Stimulated activated CD8-positive, alpha-beta memory T cell treated with anti-CD3 and anti-CD28 coated beads, Interleukin-4, amount 100 ng/mL, for 4 hours (primary cell): ENCODE measurements at regions not wholly inside any gene's neighbourhood (a gene's known extent, or its start where the extent isn't known, plus 50 kb on each side); places are given as distances from the start of the nearest gene placed in this dataset.

Experiments used
- DNase-seq, 2 donors: peaks; one replicate each; pipeline ENCODE4 v3.0.0-alpha.2; 2020; ENCODE audit warnings: low read depth in 2 of 2, low spot score in 1 of 2

DNA sequence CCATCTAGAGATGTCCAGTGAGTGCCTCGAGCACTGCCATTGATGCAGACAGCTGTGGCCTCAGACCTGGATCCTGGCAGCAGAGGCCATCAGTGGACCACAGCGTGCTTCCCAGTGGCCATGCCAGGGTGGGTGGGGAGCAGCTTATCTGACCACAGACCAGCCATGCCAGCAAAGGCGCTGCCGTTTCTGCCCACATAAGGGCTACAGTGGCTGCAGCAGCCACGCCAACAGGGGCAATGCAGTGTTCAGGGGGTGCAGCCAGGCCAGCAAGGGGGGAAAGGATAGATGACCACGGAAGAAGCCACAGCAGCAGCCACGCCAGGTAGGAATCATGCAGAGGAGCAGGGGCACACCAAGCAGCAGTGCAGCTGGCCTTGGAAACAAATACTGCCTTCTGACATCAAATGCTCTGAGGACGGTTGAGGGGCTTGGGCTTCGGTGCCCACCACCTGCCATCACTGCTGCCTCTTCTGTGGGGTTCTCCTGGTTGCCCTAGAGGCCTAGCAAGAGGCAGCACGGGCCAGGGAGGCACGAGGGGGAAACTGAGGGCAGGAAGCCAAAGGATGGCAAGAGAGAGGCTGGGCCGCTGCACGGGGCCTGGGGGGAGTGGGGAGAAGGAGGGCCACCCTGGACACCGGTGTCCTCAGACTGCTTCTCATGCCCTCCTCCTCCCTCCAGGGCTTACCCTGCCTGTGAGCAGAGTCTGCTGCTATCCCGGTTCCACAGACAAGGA lies 94.7 kb upstream of the RUNX3 start:
- no peak for DNase-seq

DNA sequence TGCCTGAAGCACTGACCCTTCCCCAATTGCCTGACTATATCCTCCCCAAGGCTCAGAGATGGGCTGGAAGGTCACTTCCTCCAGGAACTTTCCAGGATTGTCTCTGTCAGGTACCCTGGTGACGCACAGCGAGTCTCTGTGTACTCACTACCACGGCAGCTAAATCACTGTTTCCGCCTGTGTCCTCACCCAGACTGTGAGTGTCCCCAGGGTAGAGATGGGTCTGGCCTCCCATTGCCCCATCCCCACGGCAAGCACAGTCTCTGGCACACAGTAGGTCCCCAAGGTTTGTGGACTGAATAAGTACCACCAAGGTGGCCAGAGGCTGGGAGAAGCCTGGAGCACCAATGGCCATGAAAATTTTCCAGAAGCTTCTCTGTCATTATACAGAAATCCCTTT lies 93.8 kb upstream of the RUNX3 start:
- no peak for DNase-seq

GRCh38 chr1:25023190-25023578 lies 93.1 kb upstream of the RUNX3 start:
- DNase-seq, result no peak

DNA sequence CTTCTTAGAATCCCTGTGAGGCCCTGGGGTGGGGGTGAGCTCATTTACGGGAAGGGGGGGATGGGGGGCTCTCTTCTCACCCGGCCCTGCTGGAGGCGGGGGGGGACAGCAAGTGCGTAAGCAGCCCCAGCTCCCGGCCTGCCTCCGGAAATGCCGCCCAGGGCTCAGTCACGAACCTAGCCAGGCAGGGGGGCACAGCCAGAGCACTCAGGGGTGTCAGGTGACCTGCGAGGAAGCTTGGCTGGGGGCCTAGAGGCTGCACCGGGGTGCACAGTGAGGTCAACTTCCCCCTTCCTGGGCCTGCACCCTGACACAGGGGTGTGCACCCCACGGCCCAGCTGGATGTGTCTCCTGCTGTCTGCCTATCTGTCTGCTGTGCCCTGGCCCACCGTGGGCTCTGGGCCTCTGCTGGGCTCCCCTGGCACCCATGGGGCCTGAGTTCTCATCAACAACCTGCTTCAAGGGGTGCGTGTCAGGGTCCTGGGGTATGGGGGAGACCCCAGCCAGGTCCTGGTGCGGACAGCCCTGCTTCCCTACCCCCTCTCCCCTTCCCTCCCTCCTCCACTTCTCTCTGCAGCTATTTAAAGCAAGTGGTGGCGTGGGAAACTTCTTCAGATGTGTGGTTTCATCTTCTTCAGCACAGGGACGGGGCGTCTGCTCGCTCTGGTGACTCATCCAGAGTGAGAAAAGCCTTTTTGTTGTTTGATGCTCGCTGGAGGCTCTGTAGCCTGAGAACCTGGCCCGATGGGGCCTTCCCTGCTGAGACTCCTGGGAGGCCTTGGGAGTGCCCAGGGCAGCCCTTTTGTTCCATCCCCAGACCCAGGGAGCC lies 92.5 kb upstream of the RUNX3 start:
- DNase-seq, result peak; percentile 82 to 95

DNA sequence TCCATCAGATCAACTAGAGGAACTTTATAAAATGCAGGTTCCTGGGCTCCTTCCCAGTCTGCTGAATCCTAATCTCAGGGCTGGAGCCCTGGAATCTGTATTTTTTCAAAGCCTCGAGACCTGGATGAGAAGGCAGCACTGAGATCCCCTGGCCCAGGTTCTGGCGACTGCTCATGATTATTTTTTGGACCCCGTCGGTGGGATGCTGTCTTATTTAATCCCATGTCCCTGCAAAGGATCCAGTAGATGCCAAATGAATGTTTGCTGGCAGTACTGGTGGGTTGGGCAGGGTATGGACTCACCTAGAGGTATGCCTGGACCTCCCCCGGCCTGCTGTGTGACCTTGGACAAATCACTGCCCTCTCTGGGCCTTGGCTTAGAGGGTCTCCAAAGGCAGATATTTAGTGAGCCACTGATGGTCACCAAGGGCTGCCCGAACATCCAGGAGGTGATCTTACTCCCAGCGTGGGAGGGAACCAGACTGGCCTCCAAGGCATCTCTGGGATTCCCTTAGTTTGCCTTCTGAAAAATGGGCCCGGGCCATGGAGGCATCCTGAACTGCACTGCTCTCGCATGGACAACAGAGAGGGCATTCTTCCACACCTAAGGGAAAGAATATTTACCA lies 91.6 kb upstream of the RUNX3 start:
- no peak for DNase-seq

DNA sequence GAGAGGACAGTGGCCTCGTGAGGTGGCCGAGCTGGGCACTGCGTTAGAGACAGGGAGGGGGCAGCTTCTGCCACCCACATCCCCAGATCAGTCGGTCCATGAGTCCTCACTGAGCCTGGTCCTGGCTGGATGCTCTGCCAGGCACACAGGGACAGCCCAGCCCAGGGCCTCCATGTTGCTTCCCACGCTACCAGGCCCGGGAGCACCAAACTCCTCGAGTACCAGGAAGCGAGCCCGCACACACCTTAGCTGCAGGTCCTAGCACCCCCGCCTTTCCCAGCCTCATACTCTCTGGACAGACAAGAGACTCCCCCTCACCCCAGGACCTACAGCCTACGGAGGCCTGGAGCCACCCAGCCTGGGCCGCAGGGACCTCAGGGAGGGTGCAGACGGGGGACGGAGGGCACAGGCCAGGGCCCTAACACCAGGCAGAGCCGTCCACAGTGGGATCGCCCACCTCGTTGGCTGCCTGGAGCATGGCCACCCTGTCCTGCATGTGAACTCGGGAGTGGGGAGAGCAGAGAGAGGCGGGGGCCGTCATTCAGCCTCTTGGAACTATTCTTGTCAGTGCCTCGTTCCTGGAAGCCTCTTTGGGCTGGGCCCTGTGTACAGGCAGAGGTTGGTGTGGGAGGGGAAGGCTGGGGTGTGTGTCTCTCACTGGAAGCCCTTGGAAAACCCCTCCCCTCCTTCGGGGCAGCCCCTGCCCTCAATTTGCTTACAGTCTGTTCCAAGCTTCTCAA lies 90.9 kb upstream of the RUNX3 start:
- DNase-seq, result no peak

DNA sequence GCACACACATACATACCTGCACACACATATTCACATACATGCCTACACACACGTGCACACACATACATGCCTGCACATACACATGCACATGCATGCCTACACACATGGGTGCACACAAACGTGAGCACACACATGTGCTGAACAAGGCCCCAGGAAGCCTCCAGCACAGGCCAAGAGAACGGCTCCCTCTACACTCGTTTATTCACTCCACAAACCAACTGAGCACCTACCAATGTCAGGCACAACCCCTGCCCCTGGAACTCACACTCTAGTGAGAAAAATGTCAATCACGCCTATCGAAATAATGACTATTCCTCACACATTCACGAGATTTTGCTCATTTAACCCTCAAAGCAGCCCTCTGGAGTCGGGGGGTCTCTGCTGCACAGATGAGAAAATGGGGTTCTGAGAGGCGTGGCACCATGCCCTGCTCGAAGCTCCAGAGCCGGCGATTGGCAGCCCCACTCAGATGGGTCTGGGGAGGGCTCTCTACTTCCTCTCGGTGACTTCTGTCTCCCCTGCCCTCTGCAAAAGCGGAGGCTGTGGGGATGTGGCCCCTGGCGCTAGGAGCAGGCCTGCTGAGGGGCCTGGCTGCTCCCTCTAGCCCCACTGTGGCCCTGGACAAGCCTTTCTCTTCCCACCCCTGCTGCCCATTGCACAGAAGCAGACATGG lies 90.2 kb upstream of the RUNX3 start:
- no peak for DNase-seq

GRCh38 chr1:25019337-25020172 lies 89.5 kb upstream of the RUNX3 start:
- DNase-seq, result no peak

DNA sequence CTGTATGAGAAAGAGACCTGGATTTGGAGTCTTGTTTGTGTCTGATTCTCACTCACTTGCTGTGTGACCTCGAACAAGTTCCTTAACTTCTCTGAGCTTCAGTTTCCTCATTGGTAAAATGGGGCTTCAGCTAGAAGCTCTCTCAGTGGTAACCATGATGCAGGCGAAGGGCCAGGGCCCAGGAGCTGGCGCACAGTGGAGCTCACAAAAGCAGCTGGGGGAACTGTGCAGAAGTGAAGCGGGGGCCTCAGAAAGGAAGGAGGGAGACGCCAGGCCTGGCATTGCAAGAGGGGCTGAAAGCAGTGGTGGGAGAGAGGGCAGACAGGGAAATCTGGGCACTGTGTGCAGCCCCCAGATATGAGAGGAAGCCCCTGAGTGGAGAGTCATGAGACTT lies 88.9 kb upstream of the RUNX3 start:
- DNase-seq, result no peak

DNA sequence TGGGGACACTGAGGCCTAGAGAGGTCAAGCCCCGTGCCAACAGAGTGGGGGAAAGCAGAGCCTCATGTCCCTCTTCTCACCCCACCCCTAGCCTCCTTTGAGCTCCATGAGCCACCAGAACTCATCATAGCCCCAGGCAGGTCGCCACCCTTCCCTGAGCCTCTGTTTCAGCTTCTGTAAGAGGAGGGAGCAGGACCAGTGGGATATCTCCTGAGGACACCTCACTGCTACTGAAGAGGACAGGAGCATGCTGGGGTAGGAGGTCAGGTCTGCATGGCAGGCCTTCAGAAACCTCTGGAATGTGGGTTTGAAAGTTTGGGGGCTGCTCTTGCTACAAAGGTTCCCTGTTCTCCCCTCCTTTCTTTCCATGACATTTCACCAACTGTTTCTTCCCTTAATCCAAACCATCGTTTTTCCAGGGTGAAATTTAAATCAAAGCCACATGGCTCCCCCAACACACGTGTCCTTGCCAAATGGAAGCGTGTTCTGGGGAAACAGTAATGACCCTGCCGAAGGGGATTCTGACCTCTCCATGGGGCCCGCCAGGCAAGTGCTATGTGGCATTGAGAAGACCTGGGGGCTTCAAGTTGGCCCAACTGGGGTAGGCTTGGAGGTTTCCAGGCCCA lies 88.1 kb upstream of the RUNX3 start:
- DNase-seq, result no peak

- no peak for DNase-seq
These were observed 87.5 kb upstream of the RUNX3 start for GRCh38 chr1:25017436-25018109.

GRCh38 chr1:25012966-25013962 lies 83.2 kb upstream of the RUNX3 start:
- no peak for DNase-seq

DNA sequence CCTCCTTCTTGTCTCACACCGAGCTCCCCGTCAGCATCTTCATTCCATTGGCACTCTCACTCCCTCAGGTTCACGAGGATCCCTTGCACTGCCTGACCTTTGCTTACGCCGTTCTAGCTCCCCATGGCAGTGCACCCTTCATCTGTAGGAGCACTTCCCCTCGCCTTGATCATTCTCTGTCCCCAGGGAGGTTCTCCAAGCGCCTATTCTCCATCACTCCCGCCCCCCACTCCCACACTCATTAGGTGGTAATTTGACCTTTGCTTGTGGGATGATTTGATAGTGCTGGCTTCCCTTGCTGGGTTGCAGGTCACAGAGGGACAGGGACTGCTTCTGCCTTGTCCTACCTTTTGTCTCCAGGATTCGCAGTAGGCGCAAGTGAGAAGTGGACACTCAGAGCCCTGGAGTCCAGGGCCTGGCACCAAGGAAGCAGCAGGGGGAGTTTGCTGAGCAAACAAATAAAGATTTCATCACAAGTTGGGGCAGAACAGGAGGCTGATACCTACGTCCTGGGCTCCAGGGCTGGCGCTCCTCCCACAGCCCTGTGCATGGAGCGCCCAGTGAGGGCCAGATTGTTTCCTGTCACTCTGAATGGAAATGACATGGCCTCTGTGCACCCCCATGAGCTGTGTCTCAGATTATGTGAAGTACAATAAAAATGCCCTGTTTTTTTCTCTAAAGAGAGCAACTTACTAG lies 82.0 kb upstream of the RUNX3 start:
- no peak for DNase-seq

DNA sequence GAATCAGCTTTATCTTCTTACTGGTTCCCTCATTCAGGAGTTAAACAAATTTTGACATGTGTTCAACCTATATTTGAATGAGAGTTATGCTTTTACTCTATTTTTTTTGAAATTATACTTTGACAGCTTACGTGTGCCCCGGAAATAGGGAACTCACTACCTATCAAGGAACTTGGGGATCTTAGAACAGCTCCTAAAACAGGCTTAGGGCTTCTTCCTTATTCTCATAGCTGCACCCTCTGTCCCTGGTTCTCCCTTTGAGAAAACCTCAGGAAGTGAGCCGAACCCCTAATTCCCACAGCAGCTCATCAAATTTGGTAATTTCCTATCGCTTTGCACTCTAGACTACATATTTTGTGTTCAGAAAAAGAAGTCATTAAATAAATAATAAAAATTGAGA lies 81.2 kb upstream of the RUNX3 start:
- DNase-seq, result no peak

- no peak for DNase-seq
These were observed 79.7 kb upstream of the RUNX3 start for GRCh38 chr1:25009671-25010262.

DNA sequence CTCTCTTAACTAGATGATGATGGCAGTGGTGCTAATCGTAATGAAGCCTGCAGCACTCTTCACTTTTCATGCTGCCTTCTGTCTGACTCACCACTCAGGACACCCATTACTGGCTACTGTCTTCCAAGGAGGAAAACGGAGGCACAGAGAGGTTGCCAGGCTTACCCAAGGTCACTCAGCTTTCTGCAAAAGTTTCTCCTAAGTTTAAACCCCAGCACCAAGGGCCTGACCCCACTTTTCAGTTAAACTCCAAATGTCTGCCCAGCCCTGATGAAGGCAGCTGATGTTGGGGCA lies 78.1 kb upstream of the RUNX3 start:
- no peak for DNase-seq
